Stimulated activated CD4-positive, alpha-beta T cell treated with anti-CD3 and anti-CD28 coated beads, TNF-alpha, amount 100 ng/mL, for 48 hours (primary cell): ENCODE measurements at regions not wholly inside any gene's neighbourhood (a gene's known extent, or its start where the extent isn't known, plus 50 kb on each side); places are given as distances from the start of the nearest gene placed in this dataset.

Experiments
- DNase-seq, 3 donors: peaks; one replicate each; pipeline ENCODE4 v3.0.0-alpha.2; 2020; ENCODE audit warnings: low read depth in 3 of 3

- DNase-seq: no peak
Observed at GRCh38 chr4:180483036-180483435, 1760.2 kb upstream of the TENM3 start.

- no peak for DNase-seq
Observed at GRCh38 chr4:180485407-180485806, 1757.8 kb upstream of the TENM3 start.

GRCh38 chr4:180486342-180486741 lies 1756.9 kb upstream of the TENM3 start:
- DNase-seq: no peak

GRCh38 chr4:180489787-180490186 lies 1753.4 kb upstream of the TENM3 start:
- no peak for DNase-seq

- DNase-seq: no peak
Observed at GRCh38 chr4:180491210-180491609, 1752.0 kb upstream of the TENM3 start.

- no peak for DNase-seq
Observed at GRCh38 chr4:180493299-180493698, 1749.9 kb upstream of the TENM3 start.

GRCh38 chr4:180500154-180500553 lies 1743.0 kb upstream of the TENM3 start:
- no peak for DNase-seq

GRCh38 chr4:180512801-180513475 lies 1730.3 kb upstream of the TENM3 start:
- no peak for DNase-seq

GRCh38 chr4:180518906-180519305 lies 1724.3 kb upstream of the TENM3 start:
- DNase-seq: no peak

- DNase-seq: no peak
Observed at GRCh38 chr4:180521181-180521580, 1722.0 kb upstream of the TENM3 start.

GRCh38 chr4:180525523-180526077 lies 1717.6 kb upstream of the TENM3 start:
- DNase-seq: no peak

- DNase-seq: no peak
Observed at GRCh38 chr4:180528003-180528402, 1715.2 kb upstream of the TENM3 start.

- no peak for DNase-seq
Observed at GRCh38 chr4:180530787-180531186, 1712.4 kb upstream of the TENM3 start.

GRCh38 chr4:180532691-180533090 lies 1710.5 kb upstream of the TENM3 start:
- no peak for DNase-seq

- DNase-seq: no peak
Observed at GRCh38 chr4:180538384-180539057, 1704.7 kb upstream of the TENM3 start.

- no peak for DNase-seq
Observed at GRCh38 chr4:180539284-180539683, 1703.9 kb upstream of the TENM3 start.

- no peak for DNase-seq
Observed at GRCh38 chr4:180541678-180542077, 1701.5 kb upstream of the TENM3 start.

GRCh38 chr4:180542445-180543100 lies 1700.6 kb upstream of the TENM3 start:
- no peak for DNase-seq

GRCh38 chr4:180550106-180550505 lies 1693.1 kb upstream of the TENM3 start:
- no peak for DNase-seq

GRCh38 chr4:180557348-180557747 lies 1685.9 kb upstream of the TENM3 start:
- DNase-seq: no peak

GRCh38 chr4:180557950-180558349 lies 1685.3 kb upstream of the TENM3 start:
- no peak for DNase-seq

GRCh38 chr4:180558427-180558826 lies 1684.8 kb upstream of the TENM3 start:
- no peak for DNase-seq

- DNase-seq: no peak
Observed at GRCh38 chr4:180560896-180561295, 1682.3 kb upstream of the TENM3 start.
